HepG2 (cell line): ENCODE measurements at regions not wholly inside any gene's neighbourhood (a gene's known extent, or its start where the extent isn't known, plus 50 kb on each side); places are given as distances from the start of the nearest gene placed in this dataset.

Experiments
- DNMT1 ChIP-seq: sonication (generic); formaldehyde crosslinking; IDR thresholded peaks from 2 replicates; pipeline ENCODE4 v1.5.1; 2020; ENCODE audit warnings: mild to moderate bottlenecking, missing genetic modification reagents
- IRF9 ChIP-seq: sonication (generic); formaldehyde crosslinking; IDR thresholded peaks from 2 replicates; pipeline ENCODE4 v1.8.0; 2022; ENCODE audit warnings: missing genetic modification reagents, mild to moderate bottlenecking, borderline replicate concordance
- NFYC ChIP-seq: IDR thresholded peaks from 2 replicates; pipeline ENCODE4 v1.6.1; 2016; ENCODE audit warnings: missing genetic modification reagents, missing compliant biosample characterization
- RFXAP ChIP-seq: sonication (generic); formaldehyde crosslinking; IDR thresholded peaks from 2 replicates; pipeline ENCODE4 v1.4.0; 2020; ENCODE audit warnings: missing genetic modification reagents, borderline replicate concordance
- ZNF136 ChIP-seq: sonication (generic); formaldehyde crosslinking; IDR thresholded peaks from 2 replicates; pipeline ENCODE4 v1.8.1; 2022; ENCODE audit warnings: low read depth, mild to moderate bottlenecking, moderate library complexity, missing genetic modification reagents
- ZNF513 ChIP-seq: sonication (generic); formaldehyde crosslinking; conservative IDR thresholded peaks from 2 replicates; pipeline ENCODE4 v1.5.0; 2020; ENCODE audit warnings: missing genetic modification reagents
- TF ChIP-seq, protein P1 (sequence below): sonication (generic); formaldehyde crosslinking; IDR thresholded peaks from 2 replicates; pipeline ENCODE4 v1.5.0; 2020; ENCODE audit warnings: mild to moderate bottlenecking, missing genetic modification reagents, borderline replicate concordance
- TF ChIP-seq, protein P2 (sequence below): sonication (generic); formaldehyde crosslinking; IDR thresholded peaks from 2 replicates; pipeline ENCODE4 v1.4.0; 2020; ENCODE audit warnings: missing genetic modification reagents
- TF ChIP-seq, protein P3 (sequence below): sonication (generic); formaldehyde crosslinking; IDR thresholded peaks from 2 replicates; pipeline ENCODE4 v1.9.0; 2021; ENCODE audit warnings: missing genetic modification reagents, mild to moderate bottlenecking, borderline replicate concordance

- TF ChIP-seq, protein P1, sequence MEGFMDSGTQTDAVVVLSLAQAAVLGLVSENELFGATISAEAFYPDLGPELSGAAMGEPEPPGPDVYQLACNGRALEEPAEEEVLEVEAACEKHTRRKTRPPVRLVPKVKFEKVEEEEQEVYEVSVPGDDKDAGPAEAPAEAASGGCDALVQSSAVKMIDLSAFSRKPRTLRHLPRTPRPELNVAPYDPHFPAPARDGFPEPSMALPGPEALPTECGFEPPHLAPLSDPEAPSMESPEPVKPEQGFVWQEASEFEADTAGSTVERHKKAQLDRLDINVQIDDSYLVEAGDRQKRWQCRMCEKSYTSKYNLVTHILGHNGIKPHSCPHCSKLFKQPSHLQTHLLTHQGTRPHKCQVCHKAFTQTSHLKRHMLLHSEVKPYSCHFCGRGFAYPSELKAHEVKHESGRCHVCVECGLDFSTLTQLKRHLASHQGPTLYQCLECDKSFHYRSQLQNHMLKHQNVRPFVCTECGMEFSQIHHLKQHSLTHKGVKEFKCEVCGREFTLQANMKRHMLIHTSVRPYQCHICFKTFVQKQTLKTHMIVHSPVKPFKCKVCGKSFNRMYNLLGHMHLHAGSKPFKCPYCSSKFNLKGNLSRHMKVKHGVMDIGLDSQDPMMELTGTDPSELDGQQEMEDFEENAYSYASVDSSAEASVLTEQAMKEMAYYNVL (CRISPR knock-in tag), result no peak
- no peak for TF ChIP-seq NFYC (CRISPR knock-in tag)
- TF ChIP-seq, protein P2, sequence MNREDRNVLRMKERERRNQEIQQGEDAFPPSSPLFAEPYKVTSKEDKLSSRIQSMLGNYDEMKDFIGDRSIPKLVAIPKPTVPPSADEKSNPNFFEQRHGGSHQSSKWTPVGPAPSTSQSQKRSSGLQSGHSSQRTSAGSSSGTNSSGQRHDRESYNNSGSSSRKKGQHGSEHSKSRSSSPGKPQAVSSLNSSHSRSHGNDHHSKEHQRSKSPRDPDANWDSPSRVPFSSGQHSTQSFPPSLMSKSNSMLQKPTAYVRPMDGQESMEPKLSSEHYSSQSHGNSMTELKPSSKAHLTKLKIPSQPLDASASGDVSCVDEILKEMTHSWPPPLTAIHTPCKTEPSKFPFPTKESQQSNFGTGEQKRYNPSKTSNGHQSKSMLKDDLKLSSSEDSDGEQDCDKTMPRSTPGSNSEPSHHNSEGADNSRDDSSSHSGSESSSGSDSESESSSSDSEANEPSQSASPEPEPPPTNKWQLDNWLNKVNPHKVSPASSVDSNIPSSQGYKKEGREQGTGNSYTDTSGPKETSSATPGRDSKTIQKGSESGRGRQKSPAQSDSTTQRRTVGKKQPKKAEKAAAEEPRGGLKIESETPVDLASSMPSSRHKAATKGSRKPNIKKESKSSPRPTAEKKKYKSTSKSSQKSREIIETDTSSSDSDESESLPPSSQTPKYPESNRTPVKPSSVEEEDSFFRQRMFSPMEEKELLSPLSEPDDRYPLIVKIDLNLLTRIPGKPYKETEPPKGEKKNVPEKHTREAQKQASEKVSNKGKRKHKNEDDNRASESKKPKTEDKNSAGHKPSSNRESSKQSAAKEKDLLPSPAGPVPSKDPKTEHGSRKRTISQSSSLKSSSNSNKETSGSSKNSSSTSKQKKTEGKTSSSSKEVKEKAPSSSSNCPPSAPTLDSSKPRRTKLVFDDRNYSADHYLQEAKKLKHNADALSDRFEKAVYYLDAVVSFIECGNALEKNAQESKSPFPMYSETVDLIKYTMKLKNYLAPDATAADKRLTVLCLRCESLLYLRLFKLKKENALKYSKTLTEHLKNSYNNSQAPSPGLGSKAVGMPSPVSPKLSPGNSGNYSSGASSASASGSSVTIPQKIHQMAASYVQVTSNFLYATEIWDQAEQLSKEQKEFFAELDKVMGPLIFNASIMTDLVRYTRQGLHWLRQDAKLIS (CRISPR knock-in tag), result no peak
- TF ChIP-seq IRF9 (CRISPR knock-in tag), result no peak
- no peak for TF ChIP-seq DNMT1 (CRISPR knock-in tag)
- TF ChIP-seq RFXAP (CRISPR knock-in tag), result no peak
- TF ChIP-seq, protein P3, sequence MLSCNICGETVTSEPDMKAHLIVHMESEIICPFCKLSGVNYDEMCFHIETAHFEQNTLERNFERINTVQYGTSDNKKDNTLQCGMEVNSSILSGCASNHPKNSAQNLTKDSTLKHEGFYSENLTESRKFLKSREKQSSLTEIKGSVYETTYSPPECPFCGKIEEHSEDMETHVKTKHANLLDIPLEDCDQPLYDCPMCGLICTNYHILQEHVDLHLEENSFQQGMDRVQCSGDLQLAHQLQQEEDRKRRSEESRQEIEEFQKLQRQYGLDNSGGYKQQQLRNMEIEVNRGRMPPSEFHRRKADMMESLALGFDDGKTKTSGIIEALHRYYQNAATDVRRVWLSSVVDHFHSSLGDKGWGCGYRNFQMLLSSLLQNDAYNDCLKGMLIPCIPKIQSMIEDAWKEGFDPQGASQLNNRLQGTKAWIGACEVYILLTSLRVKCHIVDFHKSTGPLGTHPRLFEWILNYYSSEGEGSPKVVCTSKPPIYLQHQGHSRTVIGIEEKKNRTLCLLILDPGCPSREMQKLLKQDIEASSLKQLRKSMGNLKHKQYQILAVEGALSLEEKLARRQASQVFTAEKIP, result no peak
- no peak for TF ChIP-seq ZNF136
- TF ChIP-seq ZNF513 (CRISPR knock-in tag), result no peak
Measured at GRCh38 chr1:866095-866494, 57.6 kb upstream of the SAMD11 start (continued).
